ENCODE measurements at regions not wholly inside any gene's neighbourhood (a gene's known extent, or its start where the extent isn't known, plus 50 kb on each side); places are given as distances from the start of the nearest gene placed in this dataset.

GRCh38 chr5:60522292-60522905 is 177.6 kb downstream of the DEPDC1B start:
- TF ChIP-seq, protein P1, sequence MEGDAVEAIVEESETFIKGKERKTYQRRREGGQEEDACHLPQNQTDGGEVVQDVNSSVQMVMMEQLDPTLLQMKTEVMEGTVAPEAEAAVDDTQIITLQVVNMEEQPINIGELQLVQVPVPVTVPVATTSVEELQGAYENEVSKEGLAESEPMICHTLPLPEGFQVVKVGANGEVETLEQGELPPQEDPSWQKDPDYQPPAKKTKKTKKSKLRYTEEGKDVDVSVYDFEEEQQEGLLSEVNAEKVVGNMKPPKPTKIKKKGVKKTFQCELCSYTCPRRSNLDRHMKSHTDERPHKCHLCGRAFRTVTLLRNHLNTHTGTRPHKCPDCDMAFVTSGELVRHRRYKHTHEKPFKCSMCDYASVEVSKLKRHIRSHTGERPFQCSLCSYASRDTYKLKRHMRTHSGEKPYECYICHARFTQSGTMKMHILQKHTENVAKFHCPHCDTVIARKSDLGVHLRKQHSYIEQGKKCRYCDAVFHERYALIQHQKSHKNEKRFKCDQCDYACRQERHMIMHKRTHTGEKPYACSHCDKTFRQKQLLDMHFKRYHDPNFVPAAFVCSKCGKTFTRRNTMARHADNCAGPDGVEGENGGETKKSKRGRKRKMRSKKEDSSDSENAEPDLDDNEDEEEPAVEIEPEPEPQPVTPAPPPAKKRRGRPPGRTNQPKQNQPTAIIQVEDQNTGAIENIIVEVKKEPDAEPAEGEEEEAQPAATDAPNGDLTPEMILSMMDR (IDR thresholded peaks at IDR 0.05): no peak
- no peak for TF ChIP-seq POLR2A (IDR thresholded peaks at IDR 0.05)
